ENCODE measurements at regions not wholly inside any gene's neighbourhood (a gene's known extent, or its start where the extent isn't known, plus 50 kb on each side); places are given as distances from the start of the nearest gene placed in this dataset.

DNA sequence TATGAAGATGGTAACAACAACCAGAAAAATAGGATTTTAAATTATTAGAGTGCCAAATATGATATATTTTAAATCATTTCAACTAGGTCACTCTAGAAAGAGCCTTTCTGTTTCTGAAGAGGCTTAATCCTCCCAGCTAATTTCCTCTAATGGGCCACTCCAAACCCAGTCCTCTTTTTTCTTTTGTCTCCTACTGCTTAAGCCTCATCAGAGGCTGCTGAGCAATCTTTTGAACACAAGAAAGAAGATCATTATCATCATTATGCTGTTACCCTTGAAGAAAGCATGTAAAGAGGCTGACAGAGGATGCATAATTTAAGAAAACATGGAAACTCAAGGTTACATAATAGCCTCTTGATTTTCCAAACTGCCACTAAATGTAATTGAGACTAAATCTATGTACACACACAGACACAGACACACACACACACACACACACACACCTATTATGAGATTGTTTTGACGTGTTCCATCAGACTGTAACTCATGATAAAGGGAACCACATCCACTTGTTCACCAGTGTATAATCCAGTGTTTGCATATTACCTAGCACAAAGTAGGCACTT, 519.6 kb downstream of the METTL15 start:
- no peak for TF ChIP-seq POLR2A (IDR thresholded peaks at IDR 0.05; ENCODE audit: low read depth, low read length)
- TF ChIP-seq, protein P1, sequence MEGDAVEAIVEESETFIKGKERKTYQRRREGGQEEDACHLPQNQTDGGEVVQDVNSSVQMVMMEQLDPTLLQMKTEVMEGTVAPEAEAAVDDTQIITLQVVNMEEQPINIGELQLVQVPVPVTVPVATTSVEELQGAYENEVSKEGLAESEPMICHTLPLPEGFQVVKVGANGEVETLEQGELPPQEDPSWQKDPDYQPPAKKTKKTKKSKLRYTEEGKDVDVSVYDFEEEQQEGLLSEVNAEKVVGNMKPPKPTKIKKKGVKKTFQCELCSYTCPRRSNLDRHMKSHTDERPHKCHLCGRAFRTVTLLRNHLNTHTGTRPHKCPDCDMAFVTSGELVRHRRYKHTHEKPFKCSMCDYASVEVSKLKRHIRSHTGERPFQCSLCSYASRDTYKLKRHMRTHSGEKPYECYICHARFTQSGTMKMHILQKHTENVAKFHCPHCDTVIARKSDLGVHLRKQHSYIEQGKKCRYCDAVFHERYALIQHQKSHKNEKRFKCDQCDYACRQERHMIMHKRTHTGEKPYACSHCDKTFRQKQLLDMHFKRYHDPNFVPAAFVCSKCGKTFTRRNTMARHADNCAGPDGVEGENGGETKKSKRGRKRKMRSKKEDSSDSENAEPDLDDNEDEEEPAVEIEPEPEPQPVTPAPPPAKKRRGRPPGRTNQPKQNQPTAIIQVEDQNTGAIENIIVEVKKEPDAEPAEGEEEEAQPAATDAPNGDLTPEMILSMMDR (IDR thresholded peaks at IDR 0.05; ENCODE audit: extremely low read depth in 1 of 2, insufficient read depth in 1 of 2, low read depth in 1 of 2, low read length in 2 of 2) = no peak
- TF ChIP-seq EZH2 (IDR thresholded peaks at IDR 0.05; ENCODE audit: borderline replicate concordance, low read depth, low read length, severe bottlenecking) = no peak
- TF ChIP-seq FOS (IDR thresholded peaks at IDR 0.05; ENCODE audit: borderline replicate concordance, insufficient read depth, low read length) = no peak
- TF ChIP-seq POLR2AphosphoS5 (IDR thresholded peaks at IDR 0.05; ENCODE audit: insufficient read depth, low read depth, low read length) = no peak
